Thyroid gland (tissue), 4 donors: ENCODE measurements at regions not wholly inside any gene's neighbourhood (a gene's known extent, or its start where the extent isn't known, plus 50 kb on each side); places are given as distances from the start of the nearest gene placed in this dataset.

Experiments
- CTCF ChIP-seq, 6 experiments: fragments of 200-600 bp in 3 of 6; fragments of 450-650 bp in 3 of 6; sonication (generic) in 3 of 6; IDR thresholded peaks; one replicate each; pipeline ENCODE4 v1.5.1; 2016 to 2019; ENCODE audit warnings: antibody characterized with exemption in 6 of 6, mild to moderate bottlenecking in 2 of 6, inconsistent platforms in 1 of 6, moderate library complexity in 1 of 6
- POLR2A ChIP-seq, 2 donors: fragments of 450-650 bp; IDR thresholded peaks; one replicate each; pipeline ENCODE4 v1.6.1; 2017; ENCODE audit warnings: antibody characterized with exemption in 2 of 2, mild to moderate bottlenecking in 2 of 2, moderate library complexity in 1 of 2

- TF ChIP-seq CTCF (IDR thresholded peaks at IDR 0.05) (no peak), POLR2A (IDR thresholded peaks at IDR 0.05) (no peak)
Measured at GRCh38 chr9:115627511-115627910, 509.6 kb upstream of the TNC start.
